ENCODE measurements at regions not wholly inside any gene's neighbourhood (a gene's known extent, or its start where the extent isn't known, plus 50 kb on each side); places are given as distances from the start of the nearest gene placed in this dataset.

DNA sequence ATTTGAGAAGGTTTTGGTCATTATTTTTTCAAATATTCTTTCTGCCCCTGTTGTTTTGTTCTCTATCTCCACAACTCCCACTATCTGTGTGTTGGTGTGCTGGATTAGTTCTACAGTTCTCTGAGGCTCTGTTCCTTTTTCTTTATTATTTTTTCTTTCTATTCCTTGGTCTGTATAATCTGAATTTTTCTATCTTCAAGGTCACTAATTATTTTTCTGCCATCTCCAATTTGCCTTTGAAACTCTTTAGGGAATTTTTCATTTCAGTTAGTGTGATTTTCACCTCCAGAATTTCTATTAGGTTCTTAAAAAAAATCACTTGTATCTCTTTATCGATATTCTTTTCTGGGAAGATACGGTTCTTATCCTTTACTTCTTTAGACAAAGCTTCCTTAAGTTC is 82.1 kb upstream of the GGTLC1 start:
- TF ChIP-seq, protein P1, sequence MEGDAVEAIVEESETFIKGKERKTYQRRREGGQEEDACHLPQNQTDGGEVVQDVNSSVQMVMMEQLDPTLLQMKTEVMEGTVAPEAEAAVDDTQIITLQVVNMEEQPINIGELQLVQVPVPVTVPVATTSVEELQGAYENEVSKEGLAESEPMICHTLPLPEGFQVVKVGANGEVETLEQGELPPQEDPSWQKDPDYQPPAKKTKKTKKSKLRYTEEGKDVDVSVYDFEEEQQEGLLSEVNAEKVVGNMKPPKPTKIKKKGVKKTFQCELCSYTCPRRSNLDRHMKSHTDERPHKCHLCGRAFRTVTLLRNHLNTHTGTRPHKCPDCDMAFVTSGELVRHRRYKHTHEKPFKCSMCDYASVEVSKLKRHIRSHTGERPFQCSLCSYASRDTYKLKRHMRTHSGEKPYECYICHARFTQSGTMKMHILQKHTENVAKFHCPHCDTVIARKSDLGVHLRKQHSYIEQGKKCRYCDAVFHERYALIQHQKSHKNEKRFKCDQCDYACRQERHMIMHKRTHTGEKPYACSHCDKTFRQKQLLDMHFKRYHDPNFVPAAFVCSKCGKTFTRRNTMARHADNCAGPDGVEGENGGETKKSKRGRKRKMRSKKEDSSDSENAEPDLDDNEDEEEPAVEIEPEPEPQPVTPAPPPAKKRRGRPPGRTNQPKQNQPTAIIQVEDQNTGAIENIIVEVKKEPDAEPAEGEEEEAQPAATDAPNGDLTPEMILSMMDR (IDR thresholded peaks at IDR 0.05) = no peak
- no peak for TF ChIP-seq EZH2 (IDR thresholded peaks at IDR 0.05; ENCODE audit: borderline replicate concordance, insufficient read depth, low read depth, low read length, poor library complexity, severe bottlenecking)
